Aorta (tissue), 5 donors: ENCODE measurements at regions not wholly inside any gene's neighbourhood (a gene's known extent, or its start where the extent isn't known, plus 50 kb on each side); places are given as distances from the start of the nearest gene placed in this dataset.

Experiments
- ATAC-seq: fragments of 200-7000 bp; cut with Tn5 transposase; one replicate; pipeline ENCODE4 v1.9.1; 2022; ENCODE audit warnings: moderate library complexity; ENCODE audit not compliant: low FRiP score
- DNase-seq, 2 donors: peaks; one replicate each; pipeline ENCODE4 v3.0.0-alpha.2; 2020
- H3K27ac ChIP-seq, 2 donors: one replicate each; pipeline ENCODE4 v1.5.1; 2013; ENCODE audit warnings: low read length in 2 of 2, mild to moderate bottlenecking in 2 of 2, moderate library complexity in 2 of 2, control low read depth in 1 of 2, inconsistent platforms in 1 of 2, low read depth in 1 of 2
- H3K27me3 ChIP-seq, 2 donors: one replicate each; pipeline ENCODE4 v1.6.1; 2013; ENCODE audit warnings: control low read depth in 1 of 2, low read length in 1 of 2, mild to moderate bottlenecking in 1 of 2, moderate library complexity in 1 of 2; ENCODE audit not compliant: insufficient read depth in 2 of 2, control insufficient read depth in 1 of 2
- H3K36me3 ChIP-seq, 2 donors: one replicate each; pipeline ENCODE4 v1.6.1; 2013; ENCODE audit warnings: control low read depth in 1 of 2, low read length in 1 of 2, mild to moderate bottlenecking in 1 of 2; ENCODE audit not compliant: insufficient read depth in 2 of 2, control insufficient read depth in 1 of 2
- H3K4me1 ChIP-seq, 2 donors: one replicate each; pipeline ENCODE4 v1.6.1; 2013; ENCODE audit warnings: low read length in 2 of 2, control low read depth in 1 of 2, mild to moderate bottlenecking in 1 of 2, moderate library complexity in 1 of 2; ENCODE audit not compliant: insufficient read depth in 2 of 2, control insufficient read depth in 1 of 2
- H3K4me3 ChIP-seq, 2 donors: one replicate each; pipeline ENCODE4 v1.5.1; 2013; ENCODE audit warnings: low read length in 2 of 2, control low read depth in 1 of 2, mild to moderate bottlenecking in 1 of 2
- H3K9me3 ChIP-seq: one replicate; pipeline ENCODE4 v1.6.1; 2013; ENCODE audit warnings: mild to moderate bottlenecking, low read length; ENCODE audit not compliant: control insufficient read depth
- WGBS, 2 donors: extraction: QIAGEN DNeasy Blood & Tissue Kit; methylation state at CpG; one replicate each; pipeline ENCODE4 v1.1.7; 2013; 5-methylcytosine and 5-hydroxymethylcytosine counted together
- intact Hi-C, 2 donors: fragments of 100-400 bp; cut with DNase I; formaldehyde crosslinking; loops; one replicate each; pipeline versions ENCODE4 v1.14.2 to v1.15.0; 2022
- donor health status: healthy with polysubstance abuse.
- donor health status: Bipolar disorder and iron deficiency.
- donor health status: DM: no; HTN: no; CAD: no.
- donor health status: DM: no; HTN: no; CAD: no.
- donor health status: DM: yes; HTN: yes; CAD: no.

GRCh38 chr11:101187748-101188147 is 58.1 kb upstream of the PGR start:
- no peaks in the 10 kb centered on the region for H3K9me3 ChIP-seq
- peak overlapping the region in 1 of 2 donors; percentile 8 for H3K4me3 ChIP-seq
- H3K4me1 ChIP-seq = peaks cover 0 to 3% of the 10 kb centered on the region in 2 donors
- intact Hi-C loops = no loop called here
- WGBS, 2 donors = 8 to 9% methylated on average over 1 of the region's 1 CpG
- DNase-seq (no peak), ATAC-seq (no peak)
- H3K27ac ChIP-seq = peak overlapping the region in 1 of 2 donors; percentile 57
- H3K27me3 ChIP-seq = no peaks in the 10 kb centered on the region
- H3K36me3 ChIP-seq = no peaks in the 10 kb centered on the region

- no peaks in the 10 kb centered on the region for H3K9me3 ChIP-seq
- no peak for ATAC-seq
- intact Hi-C loops = no loop called here
Observed at GRCh38 chr11:101185985-101186384, 56.4 kb upstream of the PGR start.

GRCh38 chr11:101182467-101182866 is 52.9 kb upstream of the PGR start:
- intact Hi-C loops = no loop called here
- no peaks in the 10 kb centered on the region for H3K36me3 ChIP-seq
- H3K9me3 ChIP-seq = no peaks in the 10 kb centered on the region
- H3K27ac ChIP-seq = no peak overlapping the region
- DNase-seq = no peak
- WGBS, 2 donors = 43 to 64% methylated on average over 1 of the region's 1 CpG
- no peaks in the 10 kb centered on the region for H3K27me3 ChIP-seq
- no peak overlapping the region for H3K4me3 ChIP-seq
- no peaks in the 10 kb centered on the region for H3K4me1 ChIP-seq
- no peak for ATAC-seq

More at GRCh38 chr11:101185985-101186384, 56.4 kb upstream of the PGR start:
- Histone ChIP-seq H3K4me3 (no peak overlapping the region), H3K36me3 (no peaks in the 10 kb centered on the region), H3K27me3 (no peaks in the 10 kb centered on the region), H3K4me1 (peaks cover 0 to 3% of the 10 kb centered on the region in 2 donors), H3K27ac (no peak overlapping the region)
- 97 to 100% methylated on average over 2 of the region's 2 CpGs for WGBS, 2 donors
- DNase-seq = no peak

GRCh38 chr11:101180481-101180880 is 50.9 kb upstream of the PGR start:
- H3K27me3 ChIP-seq = no peaks in the 10 kb centered on the region
- ATAC-seq (no peak), DNase-seq (no peak)
- peaks cover 0 to 2% of the 10 kb centered on the region in 2 donors for H3K36me3 ChIP-seq
- no peak overlapping the region for H3K4me3 ChIP-seq
- no peaks in the 10 kb centered on the region for H3K4me1 ChIP-seq
- no peak overlapping the region for H3K27ac ChIP-seq
- intact Hi-C loops = no loop called here
- no peaks in the 10 kb centered on the region for H3K9me3 ChIP-seq
- WGBS, 2 donors = 87 to 92% methylated on average over 1 of the region's 1 CpG
